ENCODE measurements at regions not wholly inside any gene's neighbourhood (a gene's known extent, or its start where the extent isn't known, plus 50 kb on each side); places are given as distances from the start of the nearest gene placed in this dataset.

- DNase-seq = no peak
Measured at GRCh38 chrX:39910651-39911050, 187.1 kb downstream of the BCOR start.

- DNase-seq = no peak
Measured at GRCh38 chrX:39911278-39911897, 186.4 kb downstream of the BCOR start.

- DNase-seq = no peak
Measured at GRCh38 chrX:39912126-39912525, 185.6 kb downstream of the BCOR start.

GRCh38 chrX:39915081-39915480 lies 182.7 kb downstream of the BCOR start:
- no peak for DNase-seq

- DNase-seq = no peak
Measured at GRCh38 chrX:39915596-39915995, 182.2 kb downstream of the BCOR start.

DNA sequence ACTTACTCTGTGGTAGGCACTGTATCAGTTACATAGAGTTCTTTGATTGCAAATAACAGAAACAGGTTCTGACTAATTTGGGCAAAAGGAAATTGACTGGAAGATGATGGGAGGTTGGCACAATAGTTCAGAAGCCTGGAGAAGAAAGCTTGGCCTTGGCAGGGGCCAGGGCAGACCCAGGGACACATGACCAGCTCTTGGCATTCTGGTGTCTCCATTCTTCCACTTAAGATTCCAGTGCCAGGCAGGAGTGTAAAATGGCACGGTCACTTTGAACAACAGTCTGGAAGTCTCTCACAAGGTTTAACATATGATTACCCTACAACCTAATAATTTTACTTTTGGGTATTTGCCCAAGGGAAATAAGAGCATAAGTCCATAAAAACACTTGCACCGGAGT lies 175.9 kb downstream of the BCOR start:
- no peak for DNase-seq

GRCh38 chrX:39922488-39922887 lies 175.3 kb downstream of the BCOR start:
- no peak for DNase-seq

DNA sequence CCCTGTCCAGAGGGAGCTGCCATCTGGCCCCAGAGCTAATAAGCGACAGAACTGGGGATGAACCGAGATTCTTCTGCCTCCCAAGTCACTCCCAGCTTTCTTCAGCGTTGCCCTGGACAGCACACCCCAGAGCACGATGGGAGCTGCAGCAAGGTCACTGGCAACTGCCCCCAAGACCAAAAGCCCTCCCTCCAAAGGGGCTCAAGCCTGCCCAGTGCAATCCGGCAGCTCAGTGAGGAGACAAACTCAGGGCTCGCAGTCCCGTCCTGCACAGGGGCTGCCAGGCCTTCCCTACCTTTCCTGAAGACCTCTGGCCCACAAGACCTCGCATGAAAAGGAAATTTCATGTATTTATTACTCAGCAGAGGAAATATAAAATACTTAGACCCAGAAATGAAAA lies 174.8 kb downstream of the BCOR start:
- DNase-seq = no peak

GRCh38 chrX:39927380-39927779 lies 170.4 kb downstream of the BCOR start:
- DNase-seq = no peak

GRCh38 chrX:39928704-39929378 lies 168.9 kb downstream of the BCOR start:
- DNase-seq = no peak

- DNase-seq = no peak
Measured at GRCh38 chrX:39929379-39930025, 168.3 kb downstream of the BCOR start.

- DNase-seq = no peak
Measured at GRCh38 chrX:39930786-39931528, 166.8 kb downstream of the BCOR start.

GRCh38 chrX:39931529-39932282 lies 166.1 kb downstream of the BCOR start:
- DNase-seq = no peak

DNA sequence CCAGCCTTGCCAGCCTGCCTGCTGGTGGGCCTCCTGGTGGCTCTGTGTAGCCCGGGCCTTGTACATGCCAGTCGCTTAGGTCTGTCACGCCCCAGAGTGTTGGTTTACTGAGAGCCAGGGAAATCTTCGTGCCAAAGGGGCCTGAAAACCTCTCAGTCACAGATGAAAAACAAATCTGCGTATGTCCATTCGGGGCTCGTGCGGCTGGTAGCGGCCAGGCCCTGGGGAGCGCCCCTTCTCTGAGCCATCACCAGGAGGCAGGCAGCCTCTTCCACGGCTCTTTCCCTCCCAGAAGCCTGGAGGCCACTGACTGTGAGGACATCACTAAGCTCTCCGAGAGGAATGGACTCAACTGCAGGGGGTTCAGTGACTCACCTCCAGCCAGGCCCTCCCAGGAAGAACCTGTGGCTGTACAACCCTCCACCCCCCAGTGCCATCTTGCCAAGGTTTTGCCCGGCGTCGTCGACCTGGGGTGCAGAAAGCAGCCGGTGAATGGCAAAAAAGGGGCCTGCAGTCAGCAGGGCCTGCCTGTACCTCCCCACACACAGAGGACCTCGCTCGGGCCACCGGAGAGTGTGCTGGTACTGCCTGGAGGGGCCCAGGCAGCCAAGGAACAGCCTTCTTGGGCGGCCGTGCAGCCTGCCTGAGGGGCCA lies 162.2 kb downstream of the BCOR start:
- no peak for DNase-seq

DNA sequence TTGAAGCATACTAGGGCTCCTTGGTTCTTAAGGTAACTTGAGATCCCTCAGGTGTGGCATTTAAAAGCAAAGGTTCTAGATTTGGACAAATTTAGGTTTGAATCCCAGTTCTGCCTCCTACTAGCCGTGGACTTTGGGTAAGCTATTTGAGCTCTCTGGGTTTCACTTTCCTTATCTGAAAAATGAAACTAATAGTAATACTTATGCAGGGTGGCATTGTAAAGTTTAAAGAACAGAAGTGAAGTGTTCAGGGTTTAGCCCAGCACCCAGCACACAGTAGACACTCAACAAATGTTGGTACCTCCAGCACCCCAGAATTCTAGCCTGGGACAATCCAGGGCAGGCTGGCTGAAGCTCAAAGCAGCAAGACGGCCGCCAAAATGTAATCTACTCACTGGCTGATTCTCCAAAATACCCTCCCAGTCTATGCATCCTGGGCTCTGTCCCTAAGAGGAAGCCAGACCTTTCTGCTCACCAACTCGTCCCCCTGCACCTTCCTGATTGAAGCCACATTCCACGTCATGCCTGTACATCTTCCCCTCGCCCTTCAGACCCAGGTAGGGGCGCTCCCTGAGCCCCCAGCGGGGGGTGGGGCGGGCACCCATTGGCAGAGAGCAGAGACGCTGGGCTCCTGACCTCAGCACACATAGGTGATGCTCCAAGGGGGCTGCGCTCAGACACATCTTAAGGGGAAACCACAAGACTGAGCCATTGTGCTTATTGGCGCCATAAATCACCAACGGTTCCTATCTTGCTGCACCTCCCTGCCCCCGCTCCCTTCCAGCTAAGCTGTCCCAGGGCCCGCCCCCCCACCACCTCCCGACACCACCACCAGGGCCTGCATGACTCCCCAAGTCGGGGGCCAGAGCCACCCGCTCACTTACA lies 160.6 kb downstream of the BCOR start:
- no peak for DNase-seq

GRCh38 chrX:39938466-39938865 lies 159.3 kb downstream of the BCOR start:
- DNase-seq = no peak

- no peak for DNase-seq
Measured at GRCh38 chrX:39939678-39940077, 158.1 kb downstream of the BCOR start.

DNA sequence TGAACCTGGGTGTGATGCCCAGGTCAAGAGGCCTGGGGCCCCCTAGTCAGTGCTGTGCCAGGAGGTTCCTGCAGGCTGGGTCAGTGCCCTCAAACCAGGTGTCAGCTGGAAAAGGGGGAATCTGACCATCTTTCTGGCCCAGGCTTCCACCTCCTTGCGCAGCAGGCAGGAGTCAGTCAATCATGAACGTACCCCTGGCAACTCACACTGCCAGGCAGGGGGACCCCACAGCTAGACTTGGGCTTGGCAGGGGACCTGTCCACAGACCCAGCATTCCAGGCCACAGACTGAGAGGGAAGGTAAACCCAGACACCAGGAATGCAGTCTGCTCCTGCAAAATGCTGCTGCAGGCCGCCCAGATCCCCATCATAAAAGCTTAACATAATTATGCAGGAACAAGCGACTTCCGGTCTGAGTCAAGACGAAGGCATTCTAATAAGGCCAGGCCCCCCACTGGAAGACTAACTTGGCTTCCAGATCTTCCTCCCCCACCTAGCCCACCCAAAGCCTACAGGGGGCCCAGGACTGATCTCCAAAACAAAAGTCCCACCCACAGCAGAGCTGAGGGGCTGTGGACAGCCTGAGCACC lies 156.3 kb downstream of the BCOR start:
- DNase-seq = no peak

DNA sequence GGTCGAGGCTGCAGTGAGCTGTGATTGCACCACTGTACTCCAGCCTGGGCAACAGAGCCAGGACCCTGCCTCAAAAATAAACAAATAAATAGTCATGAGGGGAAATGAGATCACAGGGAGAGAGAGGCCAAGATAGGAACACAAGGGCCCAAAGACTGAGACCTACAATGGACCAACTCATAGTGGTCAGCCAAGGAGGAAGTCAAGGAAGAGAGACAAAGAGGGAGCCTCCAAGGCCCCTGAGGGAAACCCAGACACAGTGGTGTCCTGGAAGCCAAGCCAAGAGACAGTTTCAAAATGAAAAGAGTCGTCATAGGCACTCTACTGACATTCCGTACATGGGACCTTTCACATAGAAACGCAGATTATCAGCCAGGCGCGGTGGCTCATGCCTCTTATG lies 153.3 kb downstream of the BCOR start:
- DNase-seq = no peak

DNA sequence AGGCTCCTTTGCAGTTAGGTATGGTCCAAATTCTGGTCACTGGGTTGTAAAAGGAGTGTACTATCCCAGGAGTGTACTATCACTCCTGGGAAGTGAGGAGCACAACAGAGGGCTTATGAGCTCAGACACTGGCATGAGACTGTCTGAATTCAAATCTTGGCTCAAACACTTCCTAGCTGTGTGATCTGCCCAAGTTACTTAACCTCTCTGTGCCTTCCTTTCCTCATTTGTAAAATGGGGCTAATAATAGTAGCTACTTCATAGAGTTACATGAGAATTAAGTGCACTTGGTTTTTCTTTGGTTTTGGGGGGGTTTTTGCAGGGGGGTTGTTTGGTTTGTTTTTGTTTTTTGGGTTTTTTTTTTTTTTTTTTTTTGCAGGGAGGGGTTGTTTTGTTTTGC lies 152.0 kb downstream of the BCOR start:
- no peak for DNase-seq

DNA sequence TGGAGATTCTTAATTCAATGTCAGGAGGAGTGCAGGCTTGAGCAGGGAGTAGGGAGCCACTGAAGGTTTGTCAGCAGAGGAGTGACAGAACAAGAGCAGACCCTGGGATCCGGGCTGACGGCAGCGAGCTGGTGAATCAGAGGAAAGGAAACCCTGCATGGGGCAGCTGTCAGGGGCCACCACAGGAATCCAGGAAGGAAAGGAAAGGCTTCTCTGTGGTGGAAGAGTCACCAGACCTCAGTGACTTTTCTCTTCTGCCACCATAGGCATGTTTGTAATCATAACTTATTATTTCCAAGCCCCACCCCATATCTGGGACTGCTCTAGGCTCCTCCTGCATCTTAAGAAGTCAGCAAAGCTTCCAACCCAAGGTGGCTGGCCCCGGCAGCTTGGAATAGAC lies 150.9 kb downstream of the BCOR start:
- no peak for DNase-seq

Measured in NCI-H226 (cell line).